ENCODE measurements at regions not wholly inside any gene's neighbourhood (a gene's known extent, or its start where the extent isn't known, plus 50 kb on each side); places are given as distances from the start of the nearest gene placed in this dataset.

GRCh38 chr10:117471344-117471874 lies 71.1 kb upstream of the EMX2 start:
- Histone ChIP-seq H3K36me3 (ENCODE audit: insufficient read depth, low read length) (no peaks in the 10 kb centered on the region), H3K9ac (ENCODE audit: low read depth, low read length) (no peak overlapping the region), H3K27me3 (ENCODE audit: insufficient read depth, low read length) (no peaks in the 10 kb centered on the region), H3K27ac (ENCODE audit: low read depth, low read length) (no peak overlapping the region), H3K9me3 (ENCODE audit: insufficient read depth, low read depth, low read length) (no peaks in the 10 kb centered on the region), H3K4me1 (ENCODE audit: insufficient read depth, low read length) (no peaks in the 10 kb centered on the region), H3K4me3 (ENCODE audit: low read length) (no peak overlapping the region)
- 89% methylated on average over 3 of the region's 3 CpGs for WGBS

- no peaks in the 10 kb centered on the region for H3K27me3 ChIP-seq (ENCODE audit: insufficient read depth, low read length)
- H3K36me3 ChIP-seq (ENCODE audit: insufficient read depth, low read length), result no peaks in the 10 kb centered on the region
- H3K9ac ChIP-seq (ENCODE audit: low read depth, low read length), result no peak overlapping the region
- 98% methylated on average over 3 of the region's 5 CpGs for WGBS
- no peak overlapping the region for H3K4me3 ChIP-seq (ENCODE audit: low read length)
- no peaks in the 10 kb centered on the region for H3K4me1 ChIP-seq (ENCODE audit: insufficient read depth, low read length)
- no peaks in the 10 kb centered on the region for H3K9me3 ChIP-seq (ENCODE audit: insufficient read depth, low read depth, low read length)
- H3K27ac ChIP-seq (ENCODE audit: low read depth, low read length), result no peak overlapping the region
These were observed 71.8 kb upstream of the EMX2 start for GRCh38 chr10:117470733-117471132.

GRCh38 chr10:117468665-117469064 lies 73.9 kb upstream of the EMX2 start:
- Histone ChIP-seq H3K9ac (ENCODE audit: low read depth, low read length) (no peak overlapping the region), H3K9me3 (ENCODE audit: insufficient read depth, low read depth, low read length) (no peaks in the 10 kb centered on the region), H3K4me3 (ENCODE audit: low read length) (no peak overlapping the region), H3K27ac (ENCODE audit: low read depth, low read length) (no peak overlapping the region), H3K4me1 (ENCODE audit: insufficient read depth, low read length) (0 out of 2 replicates have a peak, but pooled peaks cover 3% of the 10 kb centered on the region), H3K36me3 (ENCODE audit: insufficient read depth, low read length) (no peaks in the 10 kb centered on the region), H3K27me3 (ENCODE audit: insufficient read depth, low read length) (no peaks in the 10 kb centered on the region)
- 90% methylated on average over 3 of the region's 3 CpGs for WGBS

GRCh38 chr10:117464176-117464575 lies 78.4 kb upstream of the EMX2 start:
- Histone ChIP-seq H3K36me3 (ENCODE audit: insufficient read depth, low read length) (no peaks in the 10 kb centered on the region), H3K9ac (ENCODE audit: low read depth, low read length) (no peak overlapping the region), H3K27me3 (ENCODE audit: insufficient read depth, low read length) (no peaks in the 10 kb centered on the region), H3K4me3 (ENCODE audit: low read length) (no peak overlapping the region), H3K27ac (ENCODE audit: low read depth, low read length) (no peak overlapping the region), H3K4me1 (ENCODE audit: insufficient read depth, low read length) (0 out of 2 replicates have a peak, but pooled peaks cover 3% of the 10 kb centered on the region), H3K9me3 (ENCODE audit: insufficient read depth, low read depth, low read length) (peaks cover 5% of the 10 kb centered on the region; the same call in 1 of the 2 replicates)
- 100% methylated on average over 1 of the region's 2 CpGs for WGBS

- Histone ChIP-seq H3K4me1 (ENCODE audit: insufficient read depth, low read length) (0 out of 2 replicates have a peak, but pooled peaks cover 3% of the 10 kb centered on the region), H3K36me3 (ENCODE audit: insufficient read depth, low read length) (no peaks in the 10 kb centered on the region), H3K9me3 (ENCODE audit: insufficient read depth, low read depth, low read length) (peaks cover 5% of the 10 kb centered on the region; the same call in 1 of the 2 replicates), H3K4me3 (ENCODE audit: low read length) (no peak overlapping the region), H3K27ac (ENCODE audit: low read depth, low read length) (no peak overlapping the region), H3K27me3 (ENCODE audit: insufficient read depth, low read length) (no peaks in the 10 kb centered on the region), H3K9ac (ENCODE audit: low read depth, low read length) (no peak overlapping the region)
- 100% methylated on average over 1 of the region's 1 CpG for WGBS
These were observed 79.0 kb upstream of the EMX2 start for GRCh38 chr10:117463545-117463920.

- Histone ChIP-seq H3K4me3 (ENCODE audit: low read length) (no peak overlapping the region), H3K27ac (ENCODE audit: low read depth, low read length) (no peak overlapping the region)
These were observed 79.6 kb upstream of the EMX2 start for GRCh38 chr10:117462816-117463544.

GRCh38 chr10:117462424-117462792 lies 80.1 kb upstream of the EMX2 start:
- Histone ChIP-seq H3K27me3 (ENCODE audit: insufficient read depth, low read length) (no peaks in the 10 kb centered on the region), H3K4me3 (ENCODE audit: low read length) (no peak overlapping the region), H3K4me1 (ENCODE audit: insufficient read depth, low read length) (0 out of 2 replicates have a peak, but pooled peaks cover 3% of the 10 kb centered on the region), H3K9me3 (ENCODE audit: insufficient read depth, low read depth, low read length) (peaks cover 5% of the 10 kb centered on the region; the same call in 1 of the 2 replicates), H3K36me3 (ENCODE audit: insufficient read depth, low read length) (no peaks in the 10 kb centered on the region), H3K9ac (ENCODE audit: low read depth, low read length) (no peak overlapping the region), H3K27ac (ENCODE audit: low read depth, low read length) (no peak overlapping the region)
- 77% methylated on average over 6 of the region's 6 CpGs for WGBS

More at GRCh38 chr10:117462816-117463544, 79.6 kb upstream of the EMX2 start:
- Histone ChIP-seq H3K9me3 (ENCODE audit: insufficient read depth, low read depth, low read length) (peaks cover 5% of the 10 kb centered on the region; the same call in 1 of the 2 replicates), H3K4me1 (ENCODE audit: insufficient read depth, low read length) (0 out of 2 replicates have a peak, but pooled peaks cover 3% of the 10 kb centered on the region), H3K36me3 (ENCODE audit: insufficient read depth, low read length) (no peaks in the 10 kb centered on the region), H3K27me3 (ENCODE audit: insufficient read depth, low read length) (no peaks in the 10 kb centered on the region), H3K9ac (ENCODE audit: low read depth, low read length) (no peak overlapping the region)
- 89% methylated on average over 1 of the region's 1 CpG for WGBS

- H3K4me1 ChIP-seq (ENCODE audit: insufficient read depth, low read length), result 0 out of 2 replicates have a peak, but pooled peaks cover 3% of the 10 kb centered on the region
- peaks cover 5% of the 10 kb centered on the region; the same call in 1 of the 2 replicates for H3K9me3 ChIP-seq (ENCODE audit: insufficient read depth, low read depth, low read length)
- no peaks in the 10 kb centered on the region for H3K36me3 ChIP-seq (ENCODE audit: insufficient read depth, low read length)
- no peak overlapping the region for H3K27ac ChIP-seq (ENCODE audit: low read depth, low read length)
- H3K9ac ChIP-seq (ENCODE audit: low read depth, low read length), result no peak overlapping the region
- no peaks in the 10 kb centered on the region for H3K27me3 ChIP-seq (ENCODE audit: insufficient read depth, low read length)
- WGBS, result 78% methylated on average over 7 of the region's 7 CpGs
- H3K4me3 ChIP-seq (ENCODE audit: low read length), result no peak overlapping the region
These were observed 80.7 kb upstream of the EMX2 start for GRCh38 chr10:117461766-117462423.

- 95% methylated on average over 7 of the region's 7 CpGs for WGBS
- no peak overlapping the region for H3K4me3 ChIP-seq (ENCODE audit: low read length)
- H3K27ac ChIP-seq (ENCODE audit: low read depth, low read length), result no peak overlapping the region
- H3K9me3 ChIP-seq (ENCODE audit: insufficient read depth, low read depth, low read length), result peaks cover 5% of the 10 kb centered on the region; the same call in 1 of the 2 replicates
- no peaks in the 10 kb centered on the region for H3K27me3 ChIP-seq (ENCODE audit: insufficient read depth, low read length)
- no peak overlapping the region for H3K9ac ChIP-seq (ENCODE audit: low read depth, low read length)
- H3K4me1 ChIP-seq (ENCODE audit: insufficient read depth, low read length), result 0 out of 2 replicates have a peak, but pooled peaks cover 3% of the 10 kb centered on the region
- H3K36me3 ChIP-seq (ENCODE audit: insufficient read depth, low read length), result no peaks in the 10 kb centered on the region
These were observed 81.4 kb upstream of the EMX2 start for GRCh38 chr10:117460846-117461765.

- WGBS, result 89% methylated on average over 4 of the region's 4 CpGs
- no peak overlapping the region for H3K9ac ChIP-seq (ENCODE audit: low read depth, low read length)
- no peak overlapping the region for H3K27ac ChIP-seq (ENCODE audit: low read depth, low read length)
- no peaks in the 10 kb centered on the region for H3K4me1 ChIP-seq (ENCODE audit: insufficient read depth, low read length)
- H3K4me3 ChIP-seq (ENCODE audit: low read length), result no peak overlapping the region
- no peaks in the 10 kb centered on the region for H3K27me3 ChIP-seq (ENCODE audit: insufficient read depth, low read length)
- no peaks in the 10 kb centered on the region for H3K36me3 ChIP-seq (ENCODE audit: insufficient read depth, low read length)
- peaks cover 5% of the 10 kb centered on the region; the same call in 1 of the 2 replicates for H3K9me3 ChIP-seq (ENCODE audit: insufficient read depth, low read depth, low read length)
These were observed 83.3 kb upstream of the PDZD8 start for GRCh38 chr10:117458571-117458970.

Measured in HUES64 (cell line).